Ovary (tissue), 3 donors: ENCODE measurements at regions not wholly inside any gene's neighbourhood (a gene's known extent, or its start where the extent isn't known, plus 50 kb on each side); places are given as distances from the start of the nearest gene placed in this dataset.

Experiments
- POLR2A ChIP-seq: fragments of 450-650 bp; IDR thresholded peaks from one replicate; pipeline ENCODE4 v1.6.1; 2017; ENCODE audit warnings: antibody characterized with exemption, mild to moderate bottlenecking, moderate library complexity
- TF ChIP-seq, protein P1 (sequence below), 3 donors: fragments of 450-650 bp in 2 of 3; fragments of 200-600 bp in 1 of 3; IDR thresholded peaks; one replicate each; pipeline versions ENCODE4 v1.5.1 to v1.8.0; 2016 to 2022; ENCODE audit warnings: antibody characterized with exemption in 3 of 3, mild to moderate bottlenecking in 1 of 3
- donor health status: DM: no; HTN: no; CAD: no.

DNA sequence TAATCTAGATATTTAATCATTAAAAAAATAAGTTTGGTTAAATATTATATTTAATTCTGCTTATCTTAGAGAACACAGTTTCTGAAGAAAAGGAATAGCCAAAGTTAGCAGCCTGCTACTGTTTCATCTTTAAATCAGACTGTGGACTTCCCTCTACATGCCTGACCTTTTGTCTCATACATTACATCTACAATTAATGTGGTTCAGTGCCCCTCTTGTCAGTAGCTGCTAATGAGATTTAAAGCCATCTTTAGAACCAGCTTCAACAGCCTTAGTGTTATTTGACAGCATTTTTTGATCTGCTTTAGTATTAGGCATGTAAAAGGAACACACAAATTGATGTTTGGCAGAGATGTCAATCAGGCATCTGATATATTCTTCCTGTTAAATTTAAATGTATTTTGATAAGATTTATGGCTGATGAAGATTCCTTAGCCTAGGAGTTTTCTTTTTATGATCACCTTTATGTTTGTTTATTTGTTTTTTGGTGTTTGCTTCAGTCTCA, 1925.8 kb upstream of the PRR20A start:
- TF ChIP-seq, protein P1, sequence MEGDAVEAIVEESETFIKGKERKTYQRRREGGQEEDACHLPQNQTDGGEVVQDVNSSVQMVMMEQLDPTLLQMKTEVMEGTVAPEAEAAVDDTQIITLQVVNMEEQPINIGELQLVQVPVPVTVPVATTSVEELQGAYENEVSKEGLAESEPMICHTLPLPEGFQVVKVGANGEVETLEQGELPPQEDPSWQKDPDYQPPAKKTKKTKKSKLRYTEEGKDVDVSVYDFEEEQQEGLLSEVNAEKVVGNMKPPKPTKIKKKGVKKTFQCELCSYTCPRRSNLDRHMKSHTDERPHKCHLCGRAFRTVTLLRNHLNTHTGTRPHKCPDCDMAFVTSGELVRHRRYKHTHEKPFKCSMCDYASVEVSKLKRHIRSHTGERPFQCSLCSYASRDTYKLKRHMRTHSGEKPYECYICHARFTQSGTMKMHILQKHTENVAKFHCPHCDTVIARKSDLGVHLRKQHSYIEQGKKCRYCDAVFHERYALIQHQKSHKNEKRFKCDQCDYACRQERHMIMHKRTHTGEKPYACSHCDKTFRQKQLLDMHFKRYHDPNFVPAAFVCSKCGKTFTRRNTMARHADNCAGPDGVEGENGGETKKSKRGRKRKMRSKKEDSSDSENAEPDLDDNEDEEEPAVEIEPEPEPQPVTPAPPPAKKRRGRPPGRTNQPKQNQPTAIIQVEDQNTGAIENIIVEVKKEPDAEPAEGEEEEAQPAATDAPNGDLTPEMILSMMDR (IDR thresholded peaks at IDR 0.05), result no peak
- no peak for TF ChIP-seq POLR2A
